ENCODE measurements at regions not wholly inside any gene's neighbourhood (a gene's known extent, or its start where the extent isn't known, plus 50 kb on each side); places are given as distances from the start of the nearest gene placed in this dataset.
"Not testable (repeated sequence)": the region's sequence is repeated elsewhere in the genome, so short reads cannot be mapped to it uniquely, and the experiment has no call there.

DNA sequence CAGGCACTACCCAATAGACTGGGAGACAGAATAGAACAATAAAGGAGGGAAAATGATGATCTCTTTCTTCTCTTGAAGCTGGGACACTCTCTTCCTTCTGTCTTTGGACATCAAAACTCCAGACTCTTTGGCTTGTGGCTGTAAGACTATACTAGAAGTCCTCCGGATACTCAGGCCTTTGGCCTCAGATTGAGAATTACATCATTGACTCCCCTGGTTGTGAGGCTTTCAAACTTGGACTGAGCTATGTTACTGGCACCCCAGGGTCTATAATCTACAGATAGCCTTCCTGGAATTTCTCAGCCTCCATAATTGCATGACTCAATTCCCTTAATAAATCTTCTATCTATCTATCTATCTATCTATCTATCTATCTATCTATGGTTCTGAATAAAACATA is 294.2 kb upstream of the CT83 start:
- H3K4me3 ChIP-seq (ENCODE audit: low read length), result no peak overlapping the region
- TF ChIP-seq CTCF (conservative IDR thresholded peaks at IDR 0.05; ENCODE audit: low read length), result no peak
- no peak for DNase-seq (ENCODE audit: low read depth)

DNA sequence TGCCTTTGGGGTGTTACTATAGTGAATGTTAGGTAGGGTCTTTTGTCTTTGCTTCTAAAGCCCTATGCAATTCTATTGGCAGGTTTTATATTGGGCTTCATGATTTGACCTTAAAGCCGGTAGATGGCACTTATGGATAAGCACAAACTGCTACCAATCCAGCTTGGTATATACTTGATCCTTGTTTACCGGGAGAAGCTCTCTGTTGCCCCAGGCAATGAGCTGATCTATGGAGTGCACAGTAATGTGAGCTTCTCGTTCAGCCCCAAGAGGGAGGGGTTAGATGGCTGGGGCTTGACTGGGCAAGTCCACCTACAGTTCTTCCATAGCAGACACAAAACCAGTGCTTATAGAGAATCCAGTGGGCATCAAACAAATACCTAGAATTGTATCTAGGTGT is 287.2 kb upstream of the CT83 start:
- TF ChIP-seq CTCF (conservative IDR thresholded peaks at IDR 0.05; ENCODE audit: low read length), result 0 out of 2 replicates have a peak, but pooled peaks have one; percentile 7
- peak; percentile 27 for DNase-seq (ENCODE audit: low read depth)
- H3K4me3 ChIP-seq (ENCODE audit: low read length), result no peak overlapping the region

- no peak overlapping the region for H3K4me3 ChIP-seq (ENCODE audit: low read length)
- TF ChIP-seq CTCF (conservative IDR thresholded peaks at IDR 0.05; ENCODE audit: low read length), result no peak
- no peak for DNase-seq (ENCODE audit: low read depth)
Measured at GRCh38 chrX:116732214-116732613, 269.4 kb upstream of the CT83 start.

GRCh38 chrX:116726806-116727205 is 264.0 kb upstream of the CT83 start:
- no peak for DNase-seq (ENCODE audit: low read depth)
- no peak for TF ChIP-seq CTCF (conservative IDR thresholded peaks at IDR 0.05; ENCODE audit: low read length)
- H3K4me3 ChIP-seq (ENCODE audit: low read length), result no peak overlapping the region

DNA sequence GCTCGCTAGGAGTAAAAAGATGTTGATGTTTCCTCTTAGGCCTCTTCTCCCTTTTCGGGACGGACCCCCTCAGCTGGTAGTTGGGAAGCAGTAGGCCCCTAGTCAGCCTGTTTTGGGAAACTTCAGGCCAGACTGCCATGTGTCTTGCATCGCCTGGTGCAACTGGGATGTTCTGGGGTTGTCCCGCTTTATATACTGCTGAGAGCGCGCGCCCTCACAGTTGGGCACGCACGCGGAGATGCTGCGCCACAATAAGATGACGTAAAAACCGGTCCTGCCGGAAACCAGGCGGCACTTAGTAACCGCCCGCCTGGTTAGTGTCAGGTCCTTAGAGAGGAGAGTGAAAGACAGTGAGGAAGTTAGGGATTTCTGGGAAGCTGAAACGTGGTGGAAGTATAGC is 231.3 kb upstream of the CT83 start:
- no peak for DNase-seq (ENCODE audit: low read depth)
- H3K4me3 ChIP-seq (ENCODE audit: low read length), result no peak overlapping the region
- no peak for TF ChIP-seq CTCF (conservative IDR thresholded peaks at IDR 0.05; ENCODE audit: low read length)

DNA sequence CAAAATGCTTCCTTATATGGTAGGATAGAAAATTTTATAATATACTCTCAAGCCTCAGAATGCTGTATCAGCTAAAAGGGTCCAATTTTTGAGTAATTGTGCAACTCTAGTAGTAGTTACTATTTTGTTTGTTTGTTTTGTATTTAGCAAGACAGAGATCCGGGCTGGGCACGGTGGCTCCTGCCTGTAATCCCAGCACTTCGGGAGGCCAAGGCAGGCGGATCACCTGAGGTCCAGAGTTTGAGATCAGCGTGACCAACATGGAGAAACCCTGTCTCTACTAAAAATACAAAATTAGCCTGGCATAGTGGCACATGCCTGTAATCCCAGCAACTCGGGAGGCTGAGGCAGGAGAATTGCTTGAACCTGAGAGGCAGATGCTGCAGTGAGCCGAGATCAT is 216.8 kb upstream of the CT83 start:
- not testable (repeated sequence) for H3K4me3 ChIP-seq (ENCODE audit: low read length); DNase-seq (ENCODE audit: low read depth)

GRCh38 chrX:116667346-116668134 is 204.8 kb upstream of the CT83 start:
- no peak for TF ChIP-seq CTCF (conservative IDR thresholded peaks at IDR 0.05; ENCODE audit: low read length)
- DNase-seq (ENCODE audit: low read depth), result no peak
- H3K4me3 ChIP-seq (ENCODE audit: low read length), result no peak overlapping the region

Measured in AG10803 (cell line).